Skeletal muscle cell (primary cell): ENCODE measurements at regions not wholly inside any gene's neighbourhood (a gene's known extent, or its start where the extent isn't known, plus 50 kb on each side); places are given as distances from the start of the nearest gene placed in this dataset.
A peak's percentile ranks its signal among the peaks of the same experiment; 100 is the strongest.
"Not testable (repeated sequence)": the region's sequence is repeated elsewhere in the genome, so short reads cannot be mapped to it uniquely, and the experiment has no call there.

ENCODE experiments used
- DNase-seq: peaks from one replicate; pipeline ENCODE4 v3.0.0-alpha.2; 2010; ENCODE audit warnings: low read depth
- H3K4me3 ChIP-seq: 2 replicates; pipeline ENCODE4 v1.5.1; 2011; ENCODE audit warnings: low read depth, mild to moderate bottlenecking, control low read depth, low read length, moderate library complexity

DNA sequence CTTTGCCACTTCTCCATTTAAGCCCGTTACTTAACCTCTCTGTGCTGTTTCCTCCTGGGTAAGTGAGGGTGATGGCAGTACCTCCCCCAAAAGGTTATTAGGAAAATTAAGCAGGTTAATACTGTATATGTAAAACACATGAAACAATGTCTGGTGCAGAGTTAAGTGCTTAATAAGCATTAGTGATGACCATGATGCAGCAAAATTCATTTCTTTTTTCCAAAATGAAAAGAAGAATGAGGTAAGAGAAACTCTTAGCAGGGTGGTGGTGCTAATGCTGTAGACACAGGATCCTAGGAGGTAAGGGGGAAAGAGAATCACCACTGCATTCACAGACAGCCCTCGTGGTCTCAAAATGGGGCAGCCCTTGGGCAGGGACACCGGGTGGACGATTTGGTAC is 115.1 kb upstream of the RAI14 start:
- no peak for DNase-seq
- H3K4me3 ChIP-seq = no peak overlapping the region

DNA sequence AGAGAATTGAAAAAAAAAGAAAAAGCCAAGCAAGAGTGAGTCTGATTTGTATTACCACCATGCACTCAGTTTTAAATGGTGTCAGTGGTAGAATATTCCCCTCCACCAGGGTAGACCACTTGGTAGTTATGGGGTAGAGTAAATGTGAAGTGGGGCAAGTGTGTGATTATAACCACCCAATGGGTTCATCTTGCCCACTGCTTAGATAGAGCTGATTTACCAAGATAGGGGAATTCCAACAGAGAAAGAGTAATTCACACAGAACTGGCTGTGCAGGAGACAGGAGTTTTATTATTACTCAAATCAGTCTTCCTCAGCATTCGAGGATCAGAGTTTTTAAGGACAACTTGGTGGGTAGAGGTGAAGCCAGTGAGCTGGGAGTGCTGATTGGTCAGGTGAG is 113.3 kb upstream of the RAI14 start:
- H3K4me3 ChIP-seq = no peak overlapping the region
- no peak for DNase-seq

DNA sequence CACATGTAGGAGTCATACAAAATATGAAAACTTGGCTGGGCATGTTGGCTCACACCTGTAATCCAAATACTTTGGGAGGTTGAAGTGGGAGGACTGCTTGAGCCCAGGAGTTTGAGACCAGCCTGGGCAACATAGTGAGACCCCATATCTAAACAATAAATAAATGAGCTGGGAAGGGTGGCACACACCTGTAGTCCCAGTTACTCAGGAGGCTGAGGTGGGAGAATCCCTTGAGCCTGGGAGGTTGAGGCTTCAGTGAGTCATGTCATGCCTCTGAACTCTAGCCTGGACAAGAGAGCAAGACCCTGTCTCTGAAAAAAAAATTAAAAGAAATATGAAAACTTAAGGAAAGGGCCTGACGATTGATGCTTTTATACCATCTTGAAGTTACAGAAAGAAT is 112.4 kb upstream of the RAI14 start:
- H3K4me3 ChIP-seq = no peak overlapping the region
- no peak for DNase-seq

DNA sequence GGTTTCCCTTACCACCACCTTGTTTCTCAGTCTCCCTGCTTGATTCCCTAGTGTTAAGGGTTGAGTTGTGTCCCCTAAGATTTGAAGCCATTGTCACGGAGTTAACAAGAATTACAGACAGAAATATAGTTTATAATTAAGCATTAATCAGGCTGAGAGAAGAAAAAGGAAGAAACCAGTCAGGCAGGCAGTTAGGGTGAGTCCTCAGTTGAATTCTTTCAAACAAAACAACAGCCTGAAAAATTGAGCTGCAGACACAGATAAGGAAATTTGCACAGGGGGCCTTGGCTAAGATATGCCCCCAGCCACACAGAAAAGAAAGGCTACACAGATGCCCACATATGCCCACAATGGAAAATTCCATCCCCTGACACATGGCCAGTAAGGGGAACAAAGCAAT is 111.7 kb upstream of the RAI14 start:
- DNase-seq = no peak
- no peak overlapping the region for H3K4me3 ChIP-seq

DNA sequence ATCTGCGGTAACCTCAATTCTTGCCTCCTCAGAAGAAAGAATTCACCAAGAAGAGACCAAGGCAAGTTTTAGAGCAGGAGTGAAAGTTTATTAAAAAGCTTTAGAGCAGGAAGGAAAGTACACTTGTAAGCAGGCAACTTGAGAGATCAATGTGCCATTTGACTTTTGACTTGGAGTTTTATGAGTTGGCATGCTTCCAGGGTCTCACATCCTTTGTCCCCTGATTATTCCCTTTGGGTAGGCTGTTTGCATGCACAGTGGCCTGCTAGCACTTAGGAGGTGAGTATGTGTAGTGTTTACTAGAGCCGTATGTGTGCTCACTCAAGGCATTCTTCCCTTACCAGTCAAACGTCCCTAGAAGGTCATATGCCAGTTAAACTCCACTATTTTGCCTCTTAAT is 111.0 kb upstream of the RAI14 start:
- DNase-seq = no peak
- no peak overlapping the region for H3K4me3 ChIP-seq

DNA sequence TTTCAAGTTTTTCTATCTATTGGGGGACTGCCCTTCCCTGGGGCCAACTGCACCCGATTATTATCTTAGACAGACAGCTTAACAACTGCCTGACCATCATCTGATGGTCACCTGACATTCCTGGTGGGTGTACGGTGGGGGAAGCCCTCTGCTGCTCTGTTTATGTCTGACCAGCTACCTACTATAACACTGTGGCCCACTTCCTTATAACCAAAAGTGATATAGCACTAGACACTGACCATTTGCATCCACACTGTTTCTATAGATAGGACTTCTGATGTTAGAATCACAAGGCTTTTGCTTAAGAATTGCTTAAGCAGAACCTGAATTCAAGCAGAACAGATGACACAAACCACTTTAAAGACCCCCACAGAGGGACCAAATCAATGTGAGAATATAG is 110.5 kb upstream of the RAI14 start:
- no peak overlapping the region for H3K4me3 ChIP-seq
- DNase-seq = no peak

DNA sequence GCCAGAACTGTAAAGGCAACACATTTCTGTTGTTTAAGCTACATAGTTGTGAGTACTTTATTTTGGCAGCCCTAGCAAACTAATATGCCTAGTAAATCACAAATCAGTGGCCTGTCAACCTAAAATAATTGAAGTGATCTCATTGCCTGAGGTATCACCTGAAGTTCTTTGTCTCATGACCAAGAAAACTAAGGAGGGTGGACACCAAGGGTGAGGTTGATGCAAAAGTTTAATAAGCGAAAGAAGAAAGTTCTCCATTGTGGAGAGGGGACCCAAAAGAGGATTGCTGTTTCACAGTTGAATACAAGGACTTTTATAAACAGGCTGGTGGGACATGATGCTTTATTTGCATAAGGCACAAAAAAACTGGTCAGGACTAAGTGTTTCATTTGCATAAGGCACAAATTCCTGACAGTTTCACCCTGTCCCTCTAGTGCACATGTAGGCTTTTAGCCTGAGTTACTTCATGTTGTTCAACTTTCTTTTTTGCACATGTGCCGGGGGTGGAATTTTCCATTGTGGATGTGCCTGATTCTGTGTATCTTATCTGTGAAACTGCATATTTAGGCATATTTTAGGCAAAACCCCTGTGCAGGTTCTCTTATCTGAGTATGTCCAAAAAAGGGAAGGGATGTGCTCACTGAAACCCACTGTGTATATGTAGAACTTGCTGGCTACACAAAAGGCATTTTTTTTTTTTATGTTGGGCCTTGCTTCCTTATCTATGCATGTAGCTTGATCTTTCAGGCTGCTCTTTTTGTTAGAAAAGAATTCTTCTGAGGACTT is 108.6 kb upstream of the RAI14 start:
- no peak for DNase-seq
- no peak overlapping the region for H3K4me3 ChIP-seq

DNA sequence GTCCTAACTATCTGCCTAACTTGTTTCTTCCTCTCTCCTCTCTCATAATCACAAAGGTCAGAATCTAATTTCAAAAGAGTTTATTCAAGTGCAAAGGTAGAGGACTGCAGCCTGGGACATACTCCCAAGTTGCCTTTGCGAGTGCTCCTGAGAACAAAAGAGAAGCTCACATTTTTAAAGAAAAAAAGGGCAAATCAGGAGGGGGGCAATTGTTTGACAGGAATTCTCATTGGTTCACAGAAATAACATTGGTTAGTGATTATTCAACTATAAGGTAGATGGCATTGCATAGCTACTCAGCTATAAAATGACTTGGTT is 108.1 kb upstream of the RAI14 start:
- DNase-seq = no peak
- no peak overlapping the region for H3K4me3 ChIP-seq

DNA sequence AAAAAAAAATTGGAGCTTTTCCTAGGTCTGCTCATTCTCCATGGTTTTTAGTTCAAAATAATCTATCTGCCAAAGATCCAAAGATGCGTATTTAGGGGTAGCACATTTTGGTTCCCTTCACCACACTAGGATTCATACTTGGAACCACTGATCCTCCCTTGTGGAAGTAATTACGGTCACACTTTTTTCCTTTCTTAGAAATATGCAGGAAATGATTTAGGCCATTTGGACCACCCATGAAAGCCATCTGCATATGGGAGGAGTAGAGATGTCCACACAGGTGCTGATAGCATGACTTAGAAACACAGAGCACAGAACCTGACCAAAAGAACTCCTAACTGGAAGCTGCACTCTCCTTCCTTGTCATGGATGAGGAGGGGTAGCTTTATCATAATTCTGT is 105.9 kb upstream of the RAI14 start:
- DNase-seq = no peak

DNA sequence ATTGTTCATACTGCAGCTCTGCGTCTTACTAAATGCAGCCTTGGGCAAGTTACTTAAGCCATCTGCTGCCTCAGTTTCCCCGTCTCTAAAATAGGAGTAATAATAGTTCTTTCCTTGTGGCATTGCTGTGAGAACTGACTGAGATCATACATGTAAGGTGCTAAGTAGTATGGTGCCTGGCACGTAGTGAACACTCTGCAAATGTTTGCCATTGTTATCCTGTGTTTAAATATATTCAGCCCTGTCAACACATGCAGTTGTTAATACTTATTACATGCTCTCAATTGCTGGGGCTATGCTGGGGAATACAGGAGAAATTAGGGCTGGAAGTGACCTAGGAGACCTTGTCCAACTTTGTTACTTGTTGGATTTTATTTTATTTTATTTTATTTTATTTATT is 105.2 kb upstream of the RAI14 start:
- no peak overlapping the region for H3K4me3 ChIP-seq
- no peak for DNase-seq

More for the DNA sequence above, 105.9 kb upstream of the RAI14 start:
- H3K4me3 ChIP-seq = no peak overlapping the region

DNA sequence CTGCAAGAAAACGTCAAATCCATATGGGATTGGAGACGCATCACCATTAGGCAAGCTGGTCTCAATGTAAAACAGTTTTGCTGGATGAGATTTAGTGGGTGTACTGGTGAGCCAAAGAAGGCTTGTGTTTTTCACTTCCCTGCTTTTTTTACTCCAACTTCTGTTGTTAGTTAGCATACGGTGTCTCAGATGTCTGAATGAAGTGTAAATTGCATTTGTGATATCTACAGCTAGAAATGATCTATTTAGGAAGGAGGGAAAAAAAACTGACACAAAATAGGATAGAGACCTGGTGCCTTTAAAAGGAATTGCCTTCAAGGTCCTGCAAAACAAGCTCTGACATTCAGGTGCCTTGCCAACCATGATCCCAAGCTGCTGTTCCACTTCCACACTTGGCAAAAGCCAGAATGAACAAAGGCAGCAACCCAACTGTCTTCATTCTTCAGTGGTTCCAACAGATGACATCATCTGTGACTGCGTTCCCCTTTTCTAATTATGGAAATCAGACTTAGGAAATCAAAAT is 104.2 kb upstream of the RAI14 start:
- H3K4me3 ChIP-seq = no peak overlapping the region
- no peak for DNase-seq

DNA sequence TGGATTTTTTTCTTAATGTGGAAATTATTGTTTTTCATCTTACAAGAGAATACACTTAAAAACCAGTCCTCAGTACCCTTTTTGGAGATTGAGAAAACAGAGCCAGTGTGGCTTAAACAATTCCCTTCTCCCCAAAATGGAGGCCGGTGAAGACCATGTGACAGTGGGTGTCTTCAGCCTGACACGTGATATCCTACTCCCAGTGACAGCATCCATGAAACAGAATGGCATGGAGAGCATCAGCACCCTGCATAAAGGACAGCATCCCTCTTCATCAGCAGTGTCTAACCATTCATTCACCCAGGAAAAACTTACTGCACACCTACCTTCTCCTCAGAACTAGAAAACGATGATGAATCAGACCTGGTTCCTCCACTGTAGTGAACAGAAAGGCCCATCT is 103.4 kb upstream of the RAI14 start:
- DNase-seq = no peak

DNA sequence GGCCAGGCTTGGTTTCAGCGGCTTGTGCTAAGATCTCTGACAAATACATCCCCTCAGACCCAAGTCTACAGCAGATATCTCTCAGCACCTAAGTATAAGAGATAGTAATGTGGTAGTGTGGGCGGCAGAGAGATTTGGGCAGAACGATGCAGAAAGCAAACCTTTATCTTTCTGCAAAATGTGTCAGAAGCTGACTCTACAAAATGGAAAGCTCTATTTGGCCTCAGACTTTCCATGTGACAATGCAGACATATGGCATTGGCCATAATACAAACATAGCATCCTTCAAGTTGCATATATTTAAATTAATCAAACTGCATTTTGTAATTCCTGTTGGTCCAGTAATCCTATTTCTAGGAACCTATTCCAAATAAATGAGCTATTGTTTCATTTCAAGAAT is 102.5 kb upstream of the RAI14 start:
- H3K4me3 ChIP-seq = no peak overlapping the region
- no peak for DNase-seq

More for the DNA sequence above, 103.4 kb upstream of the RAI14 start:
- no peak overlapping the region for H3K4me3 ChIP-seq

DNA sequence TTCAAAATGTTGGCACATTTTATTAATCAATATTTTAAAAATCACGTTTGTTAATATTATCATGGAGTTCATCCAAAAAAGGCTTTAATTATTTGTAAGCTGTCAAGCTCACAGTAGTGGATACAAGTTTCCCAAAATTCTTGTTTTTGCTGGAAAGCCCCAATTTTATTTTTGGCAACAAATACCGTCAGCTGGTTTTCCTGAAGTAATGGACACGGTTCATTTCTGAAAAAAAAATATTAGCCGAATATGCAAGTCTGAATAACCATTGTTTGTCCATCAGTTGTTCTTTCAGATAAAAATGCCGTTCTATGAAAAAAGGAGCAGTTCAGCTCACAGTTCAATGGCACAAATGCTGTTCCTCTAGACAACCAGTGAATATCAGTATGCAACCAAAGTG is 101.5 kb upstream of the RAI14 start:
- DNase-seq = no peak

DNA sequence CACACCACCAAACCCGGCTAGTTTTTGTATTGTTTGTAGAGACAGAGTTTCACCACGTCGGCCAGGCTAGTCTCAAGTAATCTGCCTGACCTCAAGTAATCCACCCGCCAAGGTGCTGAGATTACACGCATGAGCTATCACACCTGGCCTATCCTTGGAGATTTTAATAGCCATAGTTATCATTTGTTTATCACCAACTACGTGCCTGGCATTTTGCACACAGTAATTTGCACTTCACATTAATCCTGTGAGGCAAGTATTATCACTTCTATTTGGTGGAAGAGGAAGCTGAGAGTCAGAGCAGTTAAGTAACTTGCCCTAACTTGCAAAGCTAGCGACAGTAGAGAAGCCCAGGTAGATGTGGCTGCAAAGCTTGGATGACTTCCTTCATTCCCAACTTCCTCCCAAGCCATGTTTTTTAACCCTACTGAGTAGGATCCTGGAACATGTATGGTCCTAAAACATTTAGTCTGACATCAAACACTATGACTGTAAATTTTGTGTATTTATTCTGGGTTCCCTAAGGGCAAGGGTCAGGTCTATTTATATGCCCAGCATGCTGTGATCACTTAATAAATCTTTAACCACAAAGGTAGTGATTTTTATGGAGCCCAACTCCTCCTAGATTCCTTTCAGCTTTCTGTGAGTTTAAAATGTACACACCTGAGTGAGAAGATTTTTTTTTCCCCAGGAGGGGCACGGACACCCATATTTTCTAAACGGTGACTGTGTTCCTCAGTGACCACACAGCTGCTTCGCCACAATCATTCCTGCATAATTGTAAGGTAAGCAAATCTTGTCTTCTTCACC is 100.2 kb upstream of the RAI14 start:
- H3K4me3 ChIP-seq = no peak overlapping the region
- DNase-seq = no peak

More for the DNA sequence above, 101.5 kb upstream of the RAI14 start:
- no peak overlapping the region for H3K4me3 ChIP-seq

DNA sequence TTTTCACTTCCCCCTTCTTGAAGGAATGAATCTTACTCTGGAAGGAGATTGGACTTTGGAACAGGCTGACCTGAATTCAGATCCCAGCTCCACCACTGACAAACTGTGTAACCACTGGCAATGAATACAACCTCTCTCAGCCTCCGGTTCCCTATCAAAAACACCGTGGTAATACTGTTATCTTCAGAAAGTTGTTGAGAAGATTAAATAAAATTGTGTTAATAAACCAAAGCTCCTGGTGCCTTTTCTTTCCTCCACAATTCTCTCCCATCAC is 99.7 kb upstream of the RAI14 start:
- no peak for DNase-seq
- no peak overlapping the region for H3K4me3 ChIP-seq

DNA sequence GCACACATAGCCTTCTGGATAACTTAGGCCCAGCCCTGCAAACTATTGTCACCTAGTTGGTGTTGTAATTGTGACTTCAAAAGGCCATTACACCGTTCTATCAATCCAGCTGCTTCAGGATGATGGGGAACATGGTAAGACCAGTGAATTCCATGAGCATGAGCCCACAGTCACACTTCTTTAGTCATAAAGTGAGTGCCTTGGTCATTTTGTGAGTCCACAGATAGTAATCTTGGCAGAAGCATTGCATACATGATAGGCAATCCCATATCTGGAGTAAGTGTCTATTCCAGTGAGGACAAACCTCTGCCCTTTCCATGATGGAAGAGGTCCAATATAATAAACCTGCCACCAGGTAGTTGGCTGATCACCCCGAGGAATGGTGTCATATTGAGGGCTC is 94.5 kb upstream of the RAI14 start:
- H3K4me3 ChIP-seq, DNase-seq: not testable (repeated sequence)

DNA sequence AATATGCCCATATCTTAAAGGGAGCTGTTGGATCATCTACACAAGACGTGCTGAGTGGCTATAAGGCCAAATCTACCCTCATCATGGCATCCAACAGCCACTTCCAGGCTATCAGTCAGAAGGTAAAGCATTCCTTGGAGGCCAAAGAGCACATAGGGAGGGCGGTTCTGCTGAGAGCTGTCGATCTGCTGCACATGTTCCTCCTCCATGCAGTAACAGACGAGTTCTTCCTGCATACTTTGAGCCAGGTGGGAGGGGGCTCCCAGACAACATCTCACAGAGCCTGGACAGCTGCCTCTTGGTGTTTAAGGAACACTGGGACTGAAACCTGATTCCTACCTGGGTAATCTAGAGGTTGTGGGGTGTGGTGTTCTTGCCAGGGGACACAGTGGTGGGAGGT is 93.3 kb upstream of the RAI14 start:
- H3K4me3 ChIP-seq = no peak overlapping the region
- no peak for DNase-seq

DNA sequence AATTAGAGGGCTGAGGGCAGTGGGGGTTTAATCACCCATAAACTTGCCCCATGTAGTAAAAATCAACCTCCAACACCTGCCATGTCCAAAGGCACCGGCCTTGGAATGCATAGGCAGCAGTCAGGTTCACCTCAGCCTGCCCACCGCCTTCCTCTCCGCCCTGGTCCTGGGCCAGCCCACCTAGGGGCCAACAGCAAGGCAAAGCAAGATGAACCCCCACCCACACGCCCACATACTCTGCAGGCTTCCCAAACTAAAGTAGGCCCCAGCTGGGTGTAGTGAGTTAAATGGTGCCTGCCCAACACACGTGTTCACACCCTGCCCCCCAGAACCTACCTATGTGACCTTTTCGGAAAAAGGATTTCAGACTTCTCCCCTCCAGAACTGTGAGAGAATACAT is 92.9 kb upstream of the RAI14 start:
- no peak overlapping the region for H3K4me3 ChIP-seq
- DNase-seq = no peak

DNA sequence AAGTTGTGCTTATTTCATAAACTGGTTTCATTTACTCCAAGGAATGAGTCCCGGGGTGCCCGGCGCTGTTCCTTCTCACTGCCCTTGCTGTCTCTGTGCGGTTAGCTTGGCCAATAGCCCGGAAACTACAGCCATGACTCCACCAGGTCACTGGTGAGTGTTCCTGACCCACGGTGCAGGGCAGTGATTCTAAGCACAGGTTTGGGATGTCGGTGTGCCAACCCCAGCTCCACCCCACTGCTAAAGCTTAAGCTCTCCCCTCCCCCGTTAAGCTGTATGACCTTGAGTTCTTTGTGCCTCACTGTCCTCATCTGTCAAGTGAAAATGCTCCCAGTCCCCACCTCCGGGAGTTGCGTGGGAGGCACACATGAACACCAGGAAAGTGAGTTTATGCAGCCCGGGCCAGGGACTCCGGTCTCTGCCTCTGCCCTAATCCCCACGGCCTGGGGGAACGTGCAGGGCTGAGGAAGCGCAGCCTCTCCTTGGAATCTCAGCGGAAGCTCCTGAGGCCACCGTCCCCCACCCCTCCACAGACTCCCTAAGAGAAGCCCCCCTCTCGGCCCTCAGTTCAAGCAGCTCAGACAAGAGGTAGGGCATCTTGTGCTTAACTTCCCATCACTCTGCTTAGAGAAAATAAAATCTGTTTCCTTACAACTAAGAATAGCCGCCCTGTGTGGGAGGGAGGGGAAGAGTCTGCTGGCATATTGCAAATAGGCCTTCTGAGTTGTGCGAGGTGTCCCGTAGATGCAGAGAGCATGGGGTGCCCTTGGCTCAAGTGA is 92.0 kb upstream of the RAI14 start:
- H3K4me3 ChIP-seq = no peak overlapping the region

More for the DNA sequence above, 92.0 kb upstream of the RAI14 start:
- DNase-seq = peak; percentile 67
